Panc1 (cell line): ENCODE measurements at regions not wholly inside any gene's neighbourhood (a gene's known extent, or its start where the extent isn't known, plus 50 kb on each side); places are given as distances from the start of the nearest gene placed in this dataset.

Experiments
- CTCF ChIP-seq: fragments of 450-650 bp; IDR thresholded peaks from 2 replicates; pipeline ENCODE4 v1.5.1; 2017; ENCODE audit warnings: mild to moderate bottlenecking
- REST ChIP-seq, 2 experiments: IDR thresholded peaks; 2 replicates each; pipeline ENCODE4 v1.6.1; 2011 to 2012; ENCODE audit warnings: low read depth in 2 of 2, control low read depth in 1 of 2, low read length in 1 of 2, mild to moderate bottlenecking in 1 of 2, moderate library complexity in 1 of 2; ENCODE audit not compliant: insufficient read depth in 1 of 2

GRCh38 chr2:221289846-221290245, 282.3 kb downstream of the EPHA4 start:
- TF ChIP-seq CTCF, result no peak
- TF ChIP-seq REST (IDR thresholded peaks at IDR 0.05; ENCODE audit: insufficient read depth in 1 of 2, low read depth in 2 of 2, low read length in 1 of 2), result no peak
